Fibroblast of pulmonary artery (primary cell): ENCODE measurements at regions not wholly inside any gene's neighbourhood (a gene's known extent, or its start where the extent isn't known, plus 50 kb on each side); places are given as distances from the start of the nearest gene placed in this dataset.

Source experiments
- DNase-seq: peaks from one replicate; pipeline ENCODE4 v3.0.0-alpha.2; 2010; ENCODE audit warnings: low read depth
- H3K4me3 ChIP-seq: replicated peaks from 2 replicates; pipeline ENCODE4 v1.5.1; 2011; ENCODE audit warnings: low read depth, mild to moderate bottlenecking, control low read depth, low read length, moderate library complexity
- CTCF ChIP-seq: IDR thresholded peaks from 2 replicates; pipeline ENCODE4 v1.5.1; 2011; ENCODE audit warnings: mild to moderate bottlenecking, control low read depth, low read length, inconsistent platforms; ENCODE audit errors: missing control alignments

GRCh38 chrX:95823796-95824195 lies 860.8 kb upstream of the DIAPH2 start:
- no peak for TF ChIP-seq CTCF
- H3K4me3 ChIP-seq: no peak overlapping the region
- no peak for DNase-seq

GRCh38 chrX:95835223-95835622 lies 849.4 kb upstream of the DIAPH2 start:
- H3K4me3 ChIP-seq: no peak overlapping the region
- no peak for DNase-seq
- TF ChIP-seq CTCF: no peak

GRCh38 chrX:95836517-95836916 lies 848.1 kb upstream of the DIAPH2 start:
- H3K4me3 ChIP-seq: no peak overlapping the region
- TF ChIP-seq CTCF: no peak
- DNase-seq: no peak

- TF ChIP-seq CTCF: no peak
- no peak overlapping the region for H3K4me3 ChIP-seq
- no peak for DNase-seq
Measured at GRCh38 chrX:95841863-95842262, 842.8 kb upstream of the DIAPH2 start.

- TF ChIP-seq CTCF: no peak
- H3K4me3 ChIP-seq: no peak overlapping the region
Measured at GRCh38 chrX:95860127-95860526, 824.5 kb upstream of the DIAPH2 start.

GRCh38 chrX:95875661-95876060 lies 809.0 kb upstream of the DIAPH2 start:
- no peak for TF ChIP-seq CTCF
- DNase-seq: no peak
- H3K4me3 ChIP-seq: no peak overlapping the region

More at GRCh38 chrX:95860127-95860526, 824.5 kb upstream of the DIAPH2 start:
- no peak for DNase-seq

- DNase-seq: no peak
- H3K4me3 ChIP-seq: no peak overlapping the region
- TF ChIP-seq CTCF: no peak
Measured at GRCh38 chrX:95878874-95879273, 805.8 kb upstream of the DIAPH2 start.
